HCT116 (cell line): ENCODE measurements at regions not wholly inside any gene's neighbourhood (a gene's known extent, or its start where the extent isn't known, plus 50 kb on each side); places are given as distances from the start of the nearest gene placed in this dataset.

ENCODE experiments used
- ATAC-seq: fragments of 200-7000 bp; cut with Tn5 transposase; 2 replicates; pipeline ENCODE4 v1.9.1; 2020; ENCODE audit warnings: mild to moderate bottlenecking, moderate library complexity
- BruUV-seq: library from RNA; stranded (reverse); fragments of 400-500 nt; replicated peaks from 2 replicates; lab custom pipeline; 2021; lab: Mats Ljungman, UMichigan
- CTCF ChIA-PET: fragments of 300-600 bp; sonication (Branson Sonifier 250); formaldehyde crosslinking; loops from one replicate; lab custom pipeline; 2021; ENCODE audit warnings: antibody characterized with exemption; lab: Charles Lee
- POLR2A ChIA-PET: fragments of 300-600, 350-600 bp; sonication (Branson Sonifier 250); formaldehyde crosslinking; loops from one replicate; lab custom pipeline; 2021; ENCODE audit warnings: antibody characterized with exemption; lab: Charles Lee
- RAD21 ChIA-PET, 2 experiments: fragments of 300-600 bp; sonication (Branson Sonifier 250); formaldehyde crosslinking; loops; one replicate each; lab custom pipeline; 2023; ENCODE audit warnings: low total read pairs in 2 of 2; ENCODE audit not compliant: uncharacterized antibody in 2 of 2, unreplicated experiment in 2 of 2, low non-redundant PET in 1 of 2; lab: Charles Lee
- DNase-seq: peaks from one replicate; pipeline ENCODE4 v3.0.0-alpha.2; 2010; ENCODE audit warnings: low read depth, low spot score
- H2AFZ ChIP-seq: fragments of 200-600 bp; shearing (Covaris generic), sonication (generic); 2 replicates; pipeline ENCODE4 v1.6.1; 2017; ENCODE audit warnings: low read depth, mixed run types, mixed read lengths, antibody characterized with exemption, low read length; ENCODE audit not compliant: poor library complexity, severe bottlenecking
- H3K27ac ChIP-seq: 2 replicates; pipeline ENCODE4 v1.5.1; 2012; ENCODE audit warnings: low read depth, low read length
- H3K27me3 ChIP-seq: fragments of 200-600 bp; sonication (generic); 2 replicates; pipeline ENCODE4 v1.6.1; 2016; ENCODE audit warnings: mixed run types, low read length, mixed read lengths; ENCODE audit not compliant: insufficient read depth
- H3K36me3 ChIP-seq, 2 experiments: fragments of 200-500 bp in 1 of 2; fragments of 200-600 bp in 1 of 2; sonication (Bioruptor generic) in 1 of 2; sonication (generic) in 1 of 2; 2 replicates each; pipeline versions ENCODE4 v1.5.1 to v1.6.1; 2014 to 2016; ENCODE audit warnings: low read length in 2 of 2, inconsistent platforms in 1 of 2, mixed read lengths in 1 of 2, mixed run types in 1 of 2; ENCODE audit not compliant: insufficient read depth in 2 of 2, control insufficient read depth in 1 of 2
- H3K4me1 ChIP-seq, 2 experiments: fragments of 200-600 bp in 1 of 2; sonication (generic) in 1 of 2; 2 replicates each; pipeline versions ENCODE4 v1.5.1 to v1.6.1; 2012 to 2017; ENCODE audit warnings: low read length in 2 of 2, inconsistent platforms in 1 of 2, mild to moderate bottlenecking in 1 of 2, mixed read lengths in 1 of 2, mixed run types in 1 of 2, moderate library complexity in 1 of 2; ENCODE audit not compliant: insufficient read depth in 2 of 2, control insufficient read depth in 1 of 2
- H3K4me2 ChIP-seq: fragments of 200-600 bp; sonication (generic); 2 replicates; pipeline ENCODE4 v1.6.1; 2017; ENCODE audit warnings: mixed run types, low read length, mixed read lengths
- H3K4me3 ChIP-seq, 2 experiments: fragments of 200-600 bp in 1 of 2; sonication (generic) in 1 of 2; replicated peaks in 1 of 2; 2 replicates each; pipeline ENCODE4 v1.5.1; 2011 to 2016; ENCODE audit warnings: low read length in 2 of 2, control low read depth in 1 of 2, low read depth in 1 of 2, mild to moderate bottlenecking in 1 of 2, mixed read lengths in 1 of 2, mixed run types in 1 of 2
- H3K79me2 ChIP-seq: fragments of 200-600 bp; sonication (generic); 2 replicates; pipeline ENCODE4 v1.6.1; 2017; ENCODE audit warnings: mild to moderate bottlenecking, mixed run types, low read length, moderate library complexity, mixed read lengths; ENCODE audit not compliant: insufficient read depth
- H3K9ac ChIP-seq: fragments of 200-600 bp; sonication (generic); 2 replicates; pipeline ENCODE4 v1.6.1; 2016; ENCODE audit warnings: low read length, mixed read lengths
- H3K9me2 ChIP-seq: fragments of 200-600 bp; sonication (generic), shearing (Covaris generic); 2 replicates; pipeline ENCODE4 v1.6.1; 2017; ENCODE audit warnings: mixed run types, mild to moderate bottlenecking, moderate library complexity; ENCODE audit not compliant: insufficient read depth
- H3K9me3 ChIP-seq, 2 experiments: fragments of 200-500 bp in 1 of 2; fragments of 200-600 bp in 1 of 2; sonication (Bioruptor generic) in 1 of 2; sonication (generic) in 1 of 2; 2 replicates each; pipeline ENCODE4 v1.6.1; 2014 to 2017; ENCODE audit warnings: low read length in 2 of 2, mixed read lengths in 2 of 2, inconsistent platforms in 1 of 2, low read depth in 1 of 2, mild to moderate bottlenecking in 1 of 2, mixed run types in 1 of 2, moderate library complexity in 1 of 2; ENCODE audit not compliant: control insufficient read depth in 1 of 2, insufficient read depth in 1 of 2
- H4K20me1 ChIP-seq: fragments of 200-600 bp; sonication (generic), shearing (Covaris generic); 2 replicates; pipeline ENCODE4 v1.6.1; 2017; ENCODE audit warnings: mixed run types, mild to moderate bottlenecking, moderate library complexity; ENCODE audit not compliant: insufficient read depth
- CBX3 ChIP-seq: IDR thresholded peaks from 2 replicates; pipeline ENCODE4 v1.6.1; 2012; ENCODE audit warnings: low read depth
- CEBPB ChIP-seq: IDR thresholded peaks from 2 replicates; pipeline ENCODE4 v1.6.1; 2012; ENCODE audit warnings: low read depth
- EGR1 ChIP-seq: IDR thresholded peaks from 2 replicates; pipeline ENCODE4 v1.6.1; 2012; ENCODE audit warnings: low read depth
- ELF1 ChIP-seq: IDR thresholded peaks from 2 replicates; pipeline ENCODE4 v1.6.1; 2012; ENCODE audit warnings: low read depth, borderline replicate concordance
- EZH2 ChIP-seq: fragments of 200-600 bp; sonication (generic); IDR thresholded peaks from 2 replicates; pipeline ENCODE4 v1.6.1; 2017; ENCODE audit warnings: antibody characterized with exemption, mixed run types
- EZH2phosphoT487 ChIP-seq: fragments of 200-600 bp; IDR thresholded peaks from 2 replicates; pipeline ENCODE4 v1.6.1; 2018; ENCODE audit warnings: antibody characterized with exemption, borderline replicate concordance
- FOSL1 ChIP-seq: IDR thresholded peaks from 2 replicates; pipeline ENCODE4 v1.6.1; 2012; ENCODE audit warnings: low read depth
- POLR2A ChIP-seq: IDR thresholded peaks from 2 replicates; pipeline ENCODE4 v1.7.0; 2011; ENCODE audit warnings: borderline replicate concordance; ENCODE audit not compliant: insufficient read depth, insufficient read length; ENCODE audit errors: extremely low read depth
- RAD21 ChIP-seq: IDR thresholded peaks from 2 replicates; pipeline ENCODE4 v1.6.1; 2012; ENCODE audit warnings: low read depth, mild to moderate bottlenecking
- SIN3A ChIP-seq: IDR thresholded peaks from 2 replicates; pipeline ENCODE4 v1.6.1; 2012; ENCODE audit warnings: low read depth
- SP1 ChIP-seq: IDR thresholded peaks from 2 replicates; pipeline ENCODE4 v1.6.1; 2012; ENCODE audit warnings: low read depth
- SRF ChIP-seq: IDR thresholded peaks from 2 replicates; pipeline ENCODE4 v1.6.1; 2012; ENCODE audit warnings: low read depth
- TCF7L2 ChIP-seq: IDR thresholded peaks from 2 replicates; pipeline ENCODE4 v1.7.0; 2011; ENCODE audit warnings: borderline replicate concordance, inconsistent platforms; ENCODE audit not compliant: insufficient read depth, insufficient read length; ENCODE audit errors: extremely low read depth
- YY1 ChIP-seq: IDR thresholded peaks from 2 replicates; pipeline ENCODE4 v1.6.1; 2011; ENCODE audit warnings: low read length, low read depth, moderate library complexity, mild to moderate bottlenecking; ENCODE audit not compliant: insufficient replicate concordance; ENCODE audit errors: extremely low read depth
- ZFX ChIP-seq: fragments of 450-650 bp; IDR thresholded peaks from 2 replicates; pipeline ENCODE4 v1.6.1; 2017
- ZNF274 ChIP-seq: fragments of 200-500 bp; sonication (Bioruptor generic); IDR thresholded peaks from 2 replicates; pipeline ENCODE4 v1.6.1; 2014; ENCODE audit warnings: mild to moderate bottlenecking, low read depth, low read length, inconsistent platforms
- intact Hi-C: fragments of 100-400 bp; cut with micrococcal nuclease; formaldehyde crosslinking; loops from 2 replicates; pipeline ENCODE4 v1.10.0; 2022
- TF ChIP-seq, protein P1 (sequence below): IDR thresholded peaks from 2 replicates; pipeline ENCODE4 v1.6.1; 2011; ENCODE audit warnings: mild to moderate bottlenecking, low read length, moderate library complexity; ENCODE audit not compliant: insufficient replicate concordance; ENCODE audit errors: extremely low read depth
- TF ChIP-seq, protein P2 (sequence below): IDR thresholded peaks from 2 replicates; pipeline ENCODE4 v1.6.1; 2012; ENCODE audit warnings: low read depth
- TF ChIP-seq, protein P3 (sequence below): IDR thresholded peaks from 2 replicates; pipeline ENCODE4 v1.6.1; 2012

DNA sequence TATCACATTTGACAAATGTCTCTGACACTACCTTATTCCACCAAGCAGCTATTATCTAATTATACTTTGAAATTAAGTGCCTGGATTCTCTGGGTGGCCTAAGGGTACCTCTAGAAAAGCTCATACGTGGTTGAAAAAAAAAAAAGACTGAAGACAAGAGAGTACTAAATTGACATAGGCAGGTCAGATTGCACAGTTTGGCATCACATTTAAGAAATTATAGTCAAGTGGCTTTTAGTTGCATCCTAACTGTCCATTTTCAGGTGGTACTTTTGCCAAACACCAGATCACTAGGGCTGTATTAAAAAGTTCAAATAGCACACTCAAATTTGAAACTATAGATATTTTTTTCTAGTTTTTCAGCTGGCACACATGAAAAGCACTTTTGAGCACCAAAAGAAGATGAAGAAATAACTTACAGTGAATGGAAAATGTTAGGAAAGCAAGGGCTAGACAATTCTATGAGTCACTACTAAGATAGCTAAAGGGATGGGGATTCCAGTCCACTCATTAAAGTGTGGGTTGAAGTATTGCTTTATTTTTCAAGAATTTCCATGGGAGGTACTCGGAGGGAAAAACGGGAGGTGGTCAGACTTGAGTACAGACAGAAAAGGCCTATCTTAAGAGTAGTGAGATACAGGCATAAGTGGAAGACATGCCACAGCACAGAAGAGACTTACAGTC, 106.5 kb upstream of the COL5A2 start (continued):
- TF ChIP-seq, protein P1, sequence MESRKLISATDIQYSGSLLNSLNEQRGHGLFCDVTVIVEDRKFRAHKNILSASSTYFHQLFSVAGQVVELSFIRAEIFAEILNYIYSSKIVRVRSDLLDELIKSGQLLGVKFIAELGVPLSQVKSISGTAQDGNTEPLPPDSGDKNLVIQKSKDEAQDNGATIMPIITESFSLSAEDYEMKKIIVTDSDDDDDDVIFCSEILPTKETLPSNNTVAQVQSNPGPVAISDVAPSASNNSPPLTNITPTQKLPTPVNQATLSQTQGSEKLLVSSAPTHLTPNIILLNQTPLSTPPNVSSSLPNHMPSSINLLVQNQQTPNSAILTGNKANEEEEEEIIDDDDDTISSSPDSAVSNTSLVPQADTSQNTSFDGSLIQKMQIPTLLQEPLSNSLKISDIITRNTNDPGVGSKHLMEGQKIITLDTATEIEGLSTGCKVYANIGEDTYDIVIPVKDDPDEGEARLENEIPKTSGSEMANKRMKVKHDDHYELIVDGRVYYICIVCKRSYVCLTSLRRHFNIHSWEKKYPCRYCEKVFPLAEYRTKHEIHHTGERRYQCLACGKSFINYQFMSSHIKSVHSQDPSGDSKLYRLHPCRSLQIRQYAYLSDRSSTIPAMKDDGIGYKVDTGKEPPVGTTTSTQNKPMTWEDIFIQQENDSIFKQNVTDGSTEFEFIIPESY = no peak
- TF ChIP-seq SIN3A (no peak), ZNF274 (no peak), POLR2A (no peak), YY1 (no peak), ELF1 (no peak), CEBPB (no peak)

DNA sequence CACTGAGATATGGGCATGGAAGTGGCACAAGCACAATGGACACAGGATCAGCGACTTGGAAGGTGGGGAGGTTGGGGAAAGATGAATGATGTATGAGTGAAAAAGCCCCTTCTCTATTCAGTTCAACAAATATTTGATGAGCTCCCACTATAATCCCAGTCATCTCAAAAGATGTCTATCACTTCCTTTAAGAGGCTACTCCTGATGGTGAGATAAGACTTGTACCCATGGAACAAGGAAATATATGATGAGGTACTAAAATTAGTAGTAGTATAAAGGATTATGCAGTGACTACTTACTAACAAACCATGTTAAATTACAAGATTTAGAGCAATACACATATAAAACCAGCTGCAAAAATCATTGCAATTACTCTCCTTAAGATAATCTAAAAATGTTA, 107.8 kb upstream of the COL5A2 start:
- TF ChIP-seq EGR1 (no peak), EZH2phosphoT487 (no peak), SIN3A (no peak), FOSL1 (no peak), SRF (no peak), ZNF274 (no peak), ZFX (no peak), YY1 (no peak), EZH2 (no peak), RAD21 (no peak), CBX3 (no peak), TCF7L2 (no peak), SP1 (no peak), POLR2A (no peak)
- TF ChIP-seq, protein P2, sequence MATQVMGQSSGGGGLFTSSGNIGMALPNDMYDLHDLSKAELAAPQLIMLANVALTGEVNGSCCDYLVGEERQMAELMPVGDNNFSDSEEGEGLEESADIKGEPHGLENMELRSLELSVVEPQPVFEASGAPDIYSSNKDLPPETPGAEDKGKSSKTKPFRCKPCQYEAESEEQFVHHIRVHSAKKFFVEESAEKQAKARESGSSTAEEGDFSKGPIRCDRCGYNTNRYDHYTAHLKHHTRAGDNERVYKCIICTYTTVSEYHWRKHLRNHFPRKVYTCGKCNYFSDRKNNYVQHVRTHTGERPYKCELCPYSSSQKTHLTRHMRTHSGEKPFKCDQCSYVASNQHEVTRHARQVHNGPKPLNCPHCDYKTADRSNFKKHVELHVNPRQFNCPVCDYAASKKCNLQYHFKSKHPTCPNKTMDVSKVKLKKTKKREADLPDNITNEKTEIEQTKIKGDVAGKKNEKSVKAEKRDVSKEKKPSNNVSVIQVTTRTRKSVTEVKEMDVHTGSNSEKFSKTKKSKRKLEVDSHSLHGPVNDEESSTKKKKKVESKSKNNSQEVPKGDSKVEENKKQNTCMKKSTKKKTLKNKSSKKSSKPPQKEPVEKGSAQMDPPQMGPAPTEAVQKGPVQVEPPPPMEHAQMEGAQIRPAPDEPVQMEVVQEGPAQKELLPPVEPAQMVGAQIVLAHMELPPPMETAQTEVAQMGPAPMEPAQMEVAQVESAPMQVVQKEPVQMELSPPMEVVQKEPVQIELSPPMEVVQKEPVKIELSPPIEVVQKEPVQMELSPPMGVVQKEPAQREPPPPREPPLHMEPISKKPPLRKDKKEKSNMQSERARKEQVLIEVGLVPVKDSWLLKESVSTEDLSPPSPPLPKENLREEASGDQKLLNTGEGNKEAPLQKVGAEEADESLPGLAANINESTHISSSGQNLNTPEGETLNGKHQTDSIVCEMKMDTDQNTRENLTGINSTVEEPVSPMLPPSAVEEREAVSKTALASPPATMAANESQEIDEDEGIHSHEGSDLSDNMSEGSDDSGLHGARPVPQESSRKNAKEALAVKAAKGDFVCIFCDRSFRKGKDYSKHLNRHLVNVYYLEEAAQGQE = no peak
- TF ChIP-seq, protein P3, sequence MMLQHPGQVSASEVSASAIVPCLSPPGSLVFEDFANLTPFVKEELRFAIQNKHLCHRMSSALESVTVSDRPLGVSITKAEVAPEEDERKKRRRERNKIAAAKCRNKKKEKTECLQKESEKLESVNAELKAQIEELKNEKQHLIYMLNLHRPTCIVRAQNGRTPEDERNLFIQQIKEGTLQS = no peak
- TF ChIP-seq, all 23 proteins: peak for 0
- H3K27me3 ChIP-seq = no peaks in the 10 kb centered on the region
- no peaks in the 10 kb centered on the region for H4K20me1 ChIP-seq
- no peaks in the 10 kb centered on the region for H3K4me1 ChIP-seq
- BruUV-seq = no TSS peak
- RAD21 ChIA-PET = interaction anchor here (1.2 to 1.6 kb wide), 2 partner anchors 169 to 172 kb away, joined by 3 to 7 read pairs (median 5); no protein-coding TSS in a partner anchor
- 0 out of 4 replicates have a peak, but pooled peaks cover 0 to 6% of the 10 kb centered on the region in 2 experiments for H3K9me3 ChIP-seq
- intact Hi-C loops = loop anchor here (5.0 kb wide), 2 partner anchors 120 to 170 kb away; no protein-coding TSS in a partner anchor
- no peaks in the 10 kb centered on the region for H3K79me2 ChIP-seq
- H3K9me2 ChIP-seq = no peaks in the 10 kb centered on the region
- H3K4me2 ChIP-seq = no peak overlapping the region
- ATAC-seq = no peak
- no peak overlapping the region for H3K4me3 ChIP-seq
- CTCF ChIA-PET = interaction anchor here (0.7 to 2.2 kb wide), 9 partner anchors 9 to 763 kb away, joined by 3 to 18 read pairs (median 3); no protein-coding TSS in a partner anchor
- no peak for DNase-seq
- no peaks in the 10 kb centered on the region for H3K36me3 ChIP-seq
- no peak overlapping the region for H3K27ac ChIP-seq
- no peak overlapping the region for H3K9ac ChIP-seq
- no peak overlapping the region for H2AFZ ChIP-seq
- POLR2A ChIA-PET = no interaction called here
